HG03280 (cell line): ENCODE measurements at regions not wholly inside any gene's neighbourhood (a gene's known extent, or its start where the extent isn't known, plus 50 kb on each side); places are given as distances from the start of the nearest gene placed in this dataset.
"Not testable (repeated sequence)": the region's sequence is repeated elsewhere in the genome, so short reads cannot be mapped to it uniquely, and the experiment has no call there.

Experiments
- ATAC-seq: cut with Tn5 transposase; IDR thresholded peaks from one replicate; pipeline ENCODE4 v1.9.1; 2021; ENCODE audit warnings: mild to moderate bottlenecking, moderate library complexity; ENCODE audit not compliant: unreplicated experiment

- no peak for ATAC-seq
Observed at GRCh38 chr7:26084418-26084817, 67.6 kb upstream of the NFE2L3 start.

DNA sequence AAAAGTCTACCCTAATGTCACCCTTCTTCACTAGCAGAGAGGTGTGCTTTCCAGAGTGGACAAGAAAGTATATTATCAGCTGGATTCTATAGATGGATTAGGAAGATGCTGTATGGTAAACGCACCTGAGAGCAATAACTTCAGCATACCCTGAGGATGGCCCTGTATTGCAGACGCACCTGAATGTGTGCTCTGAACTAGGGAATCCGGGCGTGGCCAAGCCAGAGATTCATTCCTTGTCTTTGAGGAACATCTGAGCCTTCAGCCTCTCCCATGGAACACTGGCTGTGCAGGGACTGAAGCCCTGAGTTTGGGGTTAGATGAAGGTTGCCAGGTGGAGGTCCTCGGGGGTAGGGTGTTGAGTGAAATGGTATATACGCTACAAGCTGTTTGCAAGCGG is 66.2 kb upstream of the NFE2L3 start:
- no peak for ATAC-seq

DNA sequence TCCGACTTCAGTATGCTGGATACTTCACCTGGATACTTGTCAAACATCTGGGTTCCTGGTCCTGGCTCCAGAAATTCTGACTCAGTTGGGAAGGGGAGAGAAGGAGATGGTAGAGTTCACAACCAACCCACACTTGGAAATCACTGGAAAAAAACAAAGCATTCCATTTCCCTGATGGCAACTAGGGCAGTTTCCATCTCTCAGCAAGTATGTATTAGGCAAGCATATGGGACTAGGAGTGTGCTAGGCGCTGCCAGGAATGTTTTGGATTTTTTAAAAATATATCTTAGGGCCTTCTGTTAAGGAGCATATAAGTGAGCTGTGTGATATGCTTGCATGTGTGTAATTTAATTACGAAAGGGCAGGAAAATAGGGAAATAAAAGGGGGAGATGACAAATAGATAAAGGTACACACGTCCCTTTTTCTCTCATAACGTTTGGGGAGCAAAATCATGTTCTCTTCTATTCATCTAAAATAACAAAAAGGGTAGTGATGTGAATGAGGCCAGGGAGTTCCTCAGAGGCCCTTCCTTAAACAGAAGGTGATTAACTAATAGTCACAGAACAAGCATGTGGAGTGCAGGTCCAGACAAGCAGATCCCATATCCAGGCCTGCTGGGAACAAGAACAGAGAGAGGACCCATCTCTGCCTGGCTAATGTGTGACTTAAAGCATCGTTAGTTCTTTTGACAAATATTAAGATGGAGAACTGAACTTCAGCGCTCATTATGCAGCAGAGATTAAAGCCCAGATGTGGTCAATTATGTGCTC is 64.5 kb upstream of the NFE2L3 start:
- ATAC-seq: no peak

DNA sequence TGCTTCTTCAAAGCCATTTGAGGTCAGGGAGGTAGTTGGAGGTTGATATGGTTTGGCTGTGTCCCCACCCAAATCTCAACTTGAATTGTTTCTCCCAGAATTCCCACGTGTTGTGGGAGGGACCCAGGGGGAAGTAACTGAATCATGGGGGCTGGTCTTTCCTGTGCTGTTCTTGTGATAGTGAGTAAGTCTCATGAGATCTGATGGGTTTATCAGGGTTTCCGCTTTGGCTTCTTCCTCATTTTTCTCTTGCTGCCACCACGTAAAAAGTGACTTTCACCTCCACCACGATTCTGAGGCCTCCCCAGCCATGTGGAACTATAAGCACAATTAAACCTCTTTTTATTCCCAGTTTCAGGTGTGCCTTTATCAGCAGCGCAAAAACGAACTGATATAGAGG is 62.5 kb upstream of the NFE2L3 start:
- ATAC-seq: not testable (repeated sequence)

- no peak for ATAC-seq
Observed at GRCh38 chr7:26090927-26091519, 61.0 kb upstream of the NFE2L3 start.

DNA sequence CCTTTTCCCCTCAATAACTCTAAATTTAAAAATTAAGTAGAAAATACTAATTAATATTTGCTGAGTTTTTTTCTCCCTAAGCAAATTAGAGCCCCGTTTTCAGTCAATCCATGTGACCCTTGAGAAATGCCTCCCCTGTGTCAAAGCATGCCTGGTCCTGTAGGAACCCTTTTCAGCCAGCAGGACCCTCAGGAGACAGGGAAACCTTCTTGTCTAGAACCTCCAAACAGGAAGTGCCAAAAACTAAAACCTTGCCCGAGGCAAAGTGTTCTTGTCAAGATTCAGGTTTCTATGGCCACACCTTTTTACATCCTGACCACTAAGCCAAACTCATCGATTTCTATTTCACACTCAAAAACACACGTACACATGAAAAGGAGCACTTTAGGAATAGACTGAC is 60.1 kb upstream of the NFE2L3 start:
- ATAC-seq: no peak

DNA sequence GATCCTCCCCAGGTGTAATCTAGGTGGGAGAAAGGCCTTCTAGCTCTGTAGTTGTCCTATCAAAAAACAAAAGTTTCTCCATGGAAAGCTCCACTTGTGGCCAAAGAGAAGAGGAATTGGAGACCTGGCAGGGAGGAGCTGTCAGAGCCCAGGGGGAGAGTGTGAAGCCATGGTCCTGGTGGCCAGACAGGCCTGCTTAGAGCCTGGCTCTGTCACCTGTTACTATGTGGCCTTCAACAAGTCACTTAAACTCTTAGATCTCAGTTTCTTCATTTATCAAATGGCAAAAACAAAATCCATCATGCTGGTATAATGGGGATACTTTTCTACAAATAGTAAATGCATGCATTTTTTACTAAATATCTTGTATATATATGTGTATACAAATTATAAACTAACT is 59.0 kb upstream of the NFE2L3 start:
- ATAC-seq: no peak

GRCh38 chr7:26096136-26096535 is 55.9 kb upstream of the NFE2L3 start:
- ATAC-seq: no peak

GRCh38 chr7:26097837-26098668 is 53.9 kb upstream of the NFE2L3 start:
- no peak for ATAC-seq

GRCh38 chr7:26099236-26099635 is 52.8 kb upstream of the NFE2L3 start:
- ATAC-seq: no peak

- ATAC-seq: peak; percentile 31
Observed at GRCh38 chr7:26100406-26101339, 51.3 kb upstream of the NFE2L3 start.

GRCh38 chr7:26101361-26102151 is 50.4 kb upstream of the NFE2L3 start:
- ATAC-seq: peak; percentile 54

DNA sequence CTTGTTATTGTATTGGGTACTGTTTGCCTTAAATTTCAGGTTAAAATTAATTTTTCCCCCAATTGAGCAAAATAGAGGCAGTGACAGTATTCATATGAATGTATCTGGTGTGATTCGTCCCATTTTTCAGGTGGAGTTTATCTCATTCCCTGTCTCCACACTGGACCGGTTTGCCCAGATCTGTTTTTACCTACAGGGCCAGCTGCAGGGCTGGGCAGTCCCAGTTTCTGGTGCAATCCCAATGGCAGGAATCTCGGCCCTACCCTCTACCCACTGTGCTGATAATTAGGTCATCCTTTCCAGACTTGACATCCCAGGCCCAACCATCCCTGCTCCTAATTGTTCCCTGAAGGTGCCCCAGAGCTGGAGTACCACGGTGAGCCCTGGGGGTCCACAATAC is 49.8 kb upstream of the NFE2L3 start:
- no peak for ATAC-seq
